Gastroesophageal sphincter (tissue), 3 donors: ENCODE measurements at regions not wholly inside any gene's neighbourhood (a gene's known extent, or its start where the extent isn't known, plus 50 kb on each side); places are given as distances from the start of the nearest gene placed in this dataset.

Source experiments
- CTCF ChIP-seq, 4 experiments: fragments of 200-600 bp in 2 of 4; fragments of 450-650 bp in 2 of 4; sonication (generic) in 1 of 4; IDR thresholded peaks; one replicate each; pipeline ENCODE4 v1.5.1; 2017 to 2019; ENCODE audit warnings: antibody characterized with exemption in 4 of 4, mild to moderate bottlenecking in 2 of 4, moderate library complexity in 2 of 4
- POLR2A ChIP-seq, 2 donors: fragments of 450-650 bp; IDR thresholded peaks; one replicate each; pipeline ENCODE4 v1.6.1; 2017; ENCODE audit warnings: antibody characterized with exemption in 2 of 2, mild to moderate bottlenecking in 2 of 2, moderate library complexity in 1 of 2
- POLR2AphosphoS5 ChIP-seq: sonication (generic); formaldehyde crosslinking; IDR thresholded peaks from one replicate; pipeline ENCODE4 v1.6.1; 2017; ENCODE audit warnings: antibody characterized with exemption

- no peak for TF ChIP-seq CTCF (IDR thresholded peaks at IDR 0.05)
- no peak for TF ChIP-seq POLR2AphosphoS5
- no peak for TF ChIP-seq POLR2A (IDR thresholded peaks at IDR 0.05)
Observed at GRCh38 chr14:56023661-56024081, 94.5 kb upstream of the PELI2 start.
